ENCODE measurements at regions not wholly inside any gene's neighbourhood (a gene's known extent, or its start where the extent isn't known, plus 50 kb on each side); places are given as distances from the start of the nearest gene placed in this dataset.

DNA sequence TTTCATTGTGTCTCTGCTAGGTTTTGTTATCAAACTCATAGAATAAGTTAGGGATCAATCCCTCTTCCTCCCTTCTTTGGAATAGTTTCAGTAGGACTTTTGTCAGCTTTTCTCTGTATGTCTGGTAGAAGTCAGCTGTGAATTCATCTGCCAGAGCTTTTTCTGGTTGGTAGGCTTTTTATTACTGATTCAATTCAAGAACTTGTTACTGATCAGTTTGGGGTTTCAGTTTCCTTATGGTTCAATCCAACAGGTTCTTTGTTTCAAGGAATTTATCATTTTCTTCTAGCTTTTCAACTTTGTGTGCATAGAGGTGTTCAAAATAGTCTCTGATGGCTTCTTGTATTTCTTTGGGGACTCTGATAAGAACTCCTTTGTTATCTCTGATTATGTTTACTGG is 221.7 kb downstream of the FGF10 start:
- H3K4me3 ChIP-seq (ENCODE audit: low read length): no peak overlapping the region
- H3F3A ChIP-seq (ENCODE audit: insufficient read depth, low read length, poor library complexity, severe bottlenecking): no peaks in the 10 kb centered on the region
- no peak overlapping the region for H3K9ac ChIP-seq (ENCODE audit: low read length)
- no peaks in the 10 kb centered on the region for H3K9me2 ChIP-seq (ENCODE audit: insufficient read depth, low read length)
- H3K4me2 ChIP-seq (ENCODE audit: low read length): no peak overlapping the region
- H3K36me3 ChIP-seq (ENCODE audit: insufficient read depth, low read length): no peaks in the 10 kb centered on the region
- H3K9me3 ChIP-seq (ENCODE audit: low read length): no peaks in the 10 kb centered on the region
- TF ChIP-seq MXI1 (conservative IDR thresholded peaks at IDR 0.05; ENCODE audit: poor library complexity, severe bottlenecking): no peak
- TF ChIP-seq, protein P1, sequence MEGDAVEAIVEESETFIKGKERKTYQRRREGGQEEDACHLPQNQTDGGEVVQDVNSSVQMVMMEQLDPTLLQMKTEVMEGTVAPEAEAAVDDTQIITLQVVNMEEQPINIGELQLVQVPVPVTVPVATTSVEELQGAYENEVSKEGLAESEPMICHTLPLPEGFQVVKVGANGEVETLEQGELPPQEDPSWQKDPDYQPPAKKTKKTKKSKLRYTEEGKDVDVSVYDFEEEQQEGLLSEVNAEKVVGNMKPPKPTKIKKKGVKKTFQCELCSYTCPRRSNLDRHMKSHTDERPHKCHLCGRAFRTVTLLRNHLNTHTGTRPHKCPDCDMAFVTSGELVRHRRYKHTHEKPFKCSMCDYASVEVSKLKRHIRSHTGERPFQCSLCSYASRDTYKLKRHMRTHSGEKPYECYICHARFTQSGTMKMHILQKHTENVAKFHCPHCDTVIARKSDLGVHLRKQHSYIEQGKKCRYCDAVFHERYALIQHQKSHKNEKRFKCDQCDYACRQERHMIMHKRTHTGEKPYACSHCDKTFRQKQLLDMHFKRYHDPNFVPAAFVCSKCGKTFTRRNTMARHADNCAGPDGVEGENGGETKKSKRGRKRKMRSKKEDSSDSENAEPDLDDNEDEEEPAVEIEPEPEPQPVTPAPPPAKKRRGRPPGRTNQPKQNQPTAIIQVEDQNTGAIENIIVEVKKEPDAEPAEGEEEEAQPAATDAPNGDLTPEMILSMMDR (IDR thresholded peaks at IDR 0.05; ENCODE audit: poor library complexity, severe bottlenecking): no peak
- no peak for TF ChIP-seq RAD21 (conservative IDR thresholded peaks at IDR 0.05)
- TF ChIP-seq POLR2AphosphoS5 (IDR thresholded peaks at IDR 0.05): no peak
- no peak for TF ChIP-seq SMC3 (conservative IDR thresholded peaks at IDR 0.05; ENCODE audit: poor library complexity)
- TF ChIP-seq, protein P2, sequence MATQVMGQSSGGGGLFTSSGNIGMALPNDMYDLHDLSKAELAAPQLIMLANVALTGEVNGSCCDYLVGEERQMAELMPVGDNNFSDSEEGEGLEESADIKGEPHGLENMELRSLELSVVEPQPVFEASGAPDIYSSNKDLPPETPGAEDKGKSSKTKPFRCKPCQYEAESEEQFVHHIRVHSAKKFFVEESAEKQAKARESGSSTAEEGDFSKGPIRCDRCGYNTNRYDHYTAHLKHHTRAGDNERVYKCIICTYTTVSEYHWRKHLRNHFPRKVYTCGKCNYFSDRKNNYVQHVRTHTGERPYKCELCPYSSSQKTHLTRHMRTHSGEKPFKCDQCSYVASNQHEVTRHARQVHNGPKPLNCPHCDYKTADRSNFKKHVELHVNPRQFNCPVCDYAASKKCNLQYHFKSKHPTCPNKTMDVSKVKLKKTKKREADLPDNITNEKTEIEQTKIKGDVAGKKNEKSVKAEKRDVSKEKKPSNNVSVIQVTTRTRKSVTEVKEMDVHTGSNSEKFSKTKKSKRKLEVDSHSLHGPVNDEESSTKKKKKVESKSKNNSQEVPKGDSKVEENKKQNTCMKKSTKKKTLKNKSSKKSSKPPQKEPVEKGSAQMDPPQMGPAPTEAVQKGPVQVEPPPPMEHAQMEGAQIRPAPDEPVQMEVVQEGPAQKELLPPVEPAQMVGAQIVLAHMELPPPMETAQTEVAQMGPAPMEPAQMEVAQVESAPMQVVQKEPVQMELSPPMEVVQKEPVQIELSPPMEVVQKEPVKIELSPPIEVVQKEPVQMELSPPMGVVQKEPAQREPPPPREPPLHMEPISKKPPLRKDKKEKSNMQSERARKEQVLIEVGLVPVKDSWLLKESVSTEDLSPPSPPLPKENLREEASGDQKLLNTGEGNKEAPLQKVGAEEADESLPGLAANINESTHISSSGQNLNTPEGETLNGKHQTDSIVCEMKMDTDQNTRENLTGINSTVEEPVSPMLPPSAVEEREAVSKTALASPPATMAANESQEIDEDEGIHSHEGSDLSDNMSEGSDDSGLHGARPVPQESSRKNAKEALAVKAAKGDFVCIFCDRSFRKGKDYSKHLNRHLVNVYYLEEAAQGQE (IDR thresholded peaks at IDR 0.05; ENCODE audit: borderline replicate concordance): no peak
- H3K27me3 ChIP-seq (ENCODE audit: insufficient read depth, low read depth, low read length): no peaks in the 10 kb centered on the region
- H3K27ac ChIP-seq (ENCODE audit: low read length): no peak overlapping the region
- no peak overlapping the region for H2AFZ ChIP-seq (ENCODE audit: low read depth, low read length)
- no peaks in the 10 kb centered on the region for H4K20me1 ChIP-seq (ENCODE audit: insufficient read depth)
- H3K79me2 ChIP-seq (replicated peaks; ENCODE audit: insufficient read depth, low read length): no peaks in the 10 kb centered on the region

DNA sequence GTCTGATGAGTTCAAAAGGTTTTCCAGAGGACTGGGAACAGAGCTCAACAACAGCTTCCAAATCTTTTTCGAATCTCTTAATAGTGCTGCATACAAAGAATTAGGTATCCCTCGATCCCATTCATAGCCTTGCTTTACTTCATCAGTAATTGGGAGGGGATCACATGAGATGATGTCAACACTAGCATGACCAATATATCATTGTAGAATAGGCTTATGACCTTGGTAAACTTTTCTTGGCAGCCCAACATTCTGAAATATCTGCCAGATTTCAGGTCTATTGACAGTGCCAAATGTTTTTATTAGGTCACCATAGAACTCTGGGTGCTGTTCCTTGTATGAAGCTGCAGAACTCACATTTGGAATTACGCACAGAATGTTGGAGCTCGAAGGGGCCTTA is 228.9 kb downstream of the FGF10 start:
- H3K4me2 ChIP-seq (ENCODE audit: low read length): no peak overlapping the region
- no peak overlapping the region for H3K27ac ChIP-seq (ENCODE audit: low read length)
- no peak overlapping the region for H2AFZ ChIP-seq (ENCODE audit: low read depth, low read length)
- TF ChIP-seq EZH2 (IDR thresholded peaks at IDR 0.05; ENCODE audit: borderline replicate concordance, insufficient read depth, low read length, poor library complexity, severe bottlenecking) (no peak), SMC3 (conservative IDR thresholded peaks at IDR 0.05; ENCODE audit: poor library complexity) (no peak), POLR2AphosphoS5 (IDR thresholded peaks at IDR 0.05) (no peak), TAF1 (IDR thresholded peaks at IDR 0.05; ENCODE audit: low read depth) (no peak), RAD21 (conservative IDR thresholded peaks at IDR 0.05) (no peak), MXI1 (conservative IDR thresholded peaks at IDR 0.05; ENCODE audit: poor library complexity, severe bottlenecking) (no peak), EP300 (conservative IDR thresholded peaks at IDR 0.05; ENCODE audit: poor library complexity, severe bottlenecking) (no peak)
- TF ChIP-seq, protein P2 (IDR thresholded peaks at IDR 0.05; ENCODE audit: borderline replicate concordance): no peak
- TF ChIP-seq, protein P1 (IDR thresholded peaks at IDR 0.05; ENCODE audit: poor library complexity, severe bottlenecking): no peak
- H3K27me3 ChIP-seq (ENCODE audit: insufficient read depth, low read depth, low read length): no peaks in the 10 kb centered on the region
- no peak overlapping the region for H3K4me3 ChIP-seq (ENCODE audit: low read length)
- H3K36me3 ChIP-seq (ENCODE audit: insufficient read depth, low read length): no peaks in the 10 kb centered on the region
- no peaks in the 10 kb centered on the region for H3K9me2 ChIP-seq (ENCODE audit: insufficient read depth, low read length)
- no peaks in the 10 kb centered on the region for H3K79me2 ChIP-seq (replicated peaks; ENCODE audit: insufficient read depth, low read length)
- H3K9ac ChIP-seq (ENCODE audit: low read length): no peak overlapping the region
- no peaks in the 10 kb centered on the region for H4K20me1 ChIP-seq (ENCODE audit: insufficient read depth)
- H3K9me3 ChIP-seq (ENCODE audit: low read length): no peaks in the 10 kb centered on the region
- no peaks in the 10 kb centered on the region for H3F3A ChIP-seq (ENCODE audit: insufficient read depth, low read length, poor library complexity, severe bottlenecking)

Data from neural cell (in vitro differentiated cells).